Endometrium (tissue), 2 donors: ENCODE measurements at regions not wholly inside any gene's neighbourhood (a gene's known extent, or its start where the extent isn't known, plus 50 kb on each side); places are given as distances from the start of the nearest gene placed in this dataset.
"Not testable (repeated sequence)": the region's sequence is repeated elsewhere in the genome, so short reads cannot be mapped to it uniquely, and the experiment has no call there.

Experiments
- FAIRE-seq: peaks from 2 replicates; lab custom pipeline; 2012; peaks lifted over from hg19 to GRCh38; lab: Jason Lieb, UNC
- donor health status: control.
- donor health status: control.

DNA sequence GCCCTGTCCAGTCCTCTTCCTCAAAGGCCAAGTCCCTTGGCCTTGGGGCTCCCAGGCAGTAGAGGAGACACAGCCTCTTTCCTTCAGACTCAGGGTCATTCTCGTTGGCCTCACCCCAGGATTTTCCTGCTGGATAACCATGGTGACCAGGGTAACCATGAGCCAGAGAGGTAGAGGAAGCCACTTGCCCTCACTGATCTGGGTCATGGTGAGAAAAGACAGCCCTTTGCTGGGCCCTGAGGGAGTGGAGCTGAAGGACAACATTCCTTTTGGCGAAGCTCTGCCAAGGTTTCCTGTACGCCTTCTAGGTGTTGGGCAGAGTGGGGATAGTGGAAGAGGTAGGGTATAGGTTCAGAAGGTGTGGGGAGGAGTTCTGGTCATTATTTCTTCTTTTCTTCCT is 53.1 kb upstream of the WNT4 start:
- FAIRE-seq, result no peak

DNA sequence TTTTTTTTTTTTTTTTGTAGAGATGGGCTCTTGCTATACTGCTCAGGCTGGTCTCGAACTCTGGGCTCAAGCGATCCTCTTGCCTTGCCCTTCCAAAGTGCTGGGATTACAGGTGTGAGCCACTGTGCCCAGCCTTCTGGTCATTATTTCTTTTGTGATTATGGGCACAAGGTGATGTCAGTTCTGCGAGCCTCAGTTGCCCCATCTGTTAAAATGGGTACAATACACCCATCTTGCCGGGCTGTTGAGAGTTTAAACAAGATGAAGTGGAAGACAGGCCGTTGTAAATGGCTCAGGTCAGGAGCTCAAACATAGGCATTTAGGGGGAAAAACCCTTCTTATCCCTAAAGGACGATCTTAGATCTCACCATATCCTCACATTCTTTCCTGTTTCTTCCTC is 53.7 kb upstream of the WNT4 start:
- FAIRE-seq, result no peak

DNA sequence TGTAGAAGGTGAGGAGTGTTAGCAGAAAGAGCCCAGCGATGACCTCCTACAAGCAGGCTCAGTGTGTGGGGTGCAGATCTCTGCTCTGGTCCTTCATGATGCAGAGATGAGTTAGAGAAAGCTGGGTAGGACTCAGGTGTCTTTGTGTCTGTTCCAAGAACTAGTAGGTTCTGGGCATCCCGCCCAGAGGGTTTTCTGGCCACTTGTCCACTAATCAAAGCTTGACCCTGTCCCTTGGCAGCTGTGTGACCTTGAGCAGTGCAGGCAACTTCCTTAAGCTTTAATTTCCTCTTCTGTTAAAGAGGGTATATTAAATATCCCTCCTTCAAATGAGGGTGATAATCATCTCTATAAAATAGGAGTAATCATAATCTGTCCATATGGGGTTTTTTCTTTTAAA is 54.7 kb upstream of the WNT4 start:
- FAIRE-seq, result no peak

DNA sequence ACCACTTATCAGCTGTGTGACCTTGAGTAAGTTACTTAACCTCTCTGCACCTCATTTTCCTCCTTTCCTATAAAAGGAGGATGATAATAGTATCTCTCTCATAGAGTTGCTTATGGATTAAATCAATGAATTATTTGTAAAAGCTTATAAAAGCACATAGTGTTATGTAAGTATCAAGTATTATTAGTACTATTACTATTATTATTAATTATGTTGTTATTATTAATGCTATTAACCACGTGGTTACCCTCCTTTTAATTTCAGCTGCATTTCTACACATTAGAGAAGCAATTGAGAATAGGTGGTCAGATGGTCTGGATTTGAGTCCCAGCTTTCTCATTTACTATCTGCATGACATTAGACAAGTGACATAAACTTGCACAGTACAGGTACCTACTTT is 58.1 kb upstream of the WNT4 start:
- no peak for FAIRE-seq

DNA sequence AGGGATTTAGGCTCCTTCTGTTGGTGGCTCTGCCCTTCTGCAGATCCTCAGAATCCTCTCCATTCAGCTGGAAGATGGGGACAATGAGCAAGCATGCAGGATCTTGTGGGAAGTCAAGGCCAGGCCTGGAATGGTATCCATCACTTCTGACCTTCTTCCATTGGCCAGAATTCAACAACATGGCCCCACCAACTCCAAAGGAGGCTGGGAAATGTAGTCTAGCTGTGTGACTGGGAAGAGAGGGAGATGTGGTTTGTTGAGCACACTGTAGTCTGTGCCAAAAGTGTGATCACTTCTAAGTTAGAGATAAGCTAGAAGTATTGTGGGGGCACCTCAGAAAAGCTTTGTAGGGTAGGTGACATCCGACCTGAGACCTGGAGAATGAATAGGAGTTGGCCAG is 60.4 kb upstream of the WNT4 start:
- no peak for FAIRE-seq

DNA sequence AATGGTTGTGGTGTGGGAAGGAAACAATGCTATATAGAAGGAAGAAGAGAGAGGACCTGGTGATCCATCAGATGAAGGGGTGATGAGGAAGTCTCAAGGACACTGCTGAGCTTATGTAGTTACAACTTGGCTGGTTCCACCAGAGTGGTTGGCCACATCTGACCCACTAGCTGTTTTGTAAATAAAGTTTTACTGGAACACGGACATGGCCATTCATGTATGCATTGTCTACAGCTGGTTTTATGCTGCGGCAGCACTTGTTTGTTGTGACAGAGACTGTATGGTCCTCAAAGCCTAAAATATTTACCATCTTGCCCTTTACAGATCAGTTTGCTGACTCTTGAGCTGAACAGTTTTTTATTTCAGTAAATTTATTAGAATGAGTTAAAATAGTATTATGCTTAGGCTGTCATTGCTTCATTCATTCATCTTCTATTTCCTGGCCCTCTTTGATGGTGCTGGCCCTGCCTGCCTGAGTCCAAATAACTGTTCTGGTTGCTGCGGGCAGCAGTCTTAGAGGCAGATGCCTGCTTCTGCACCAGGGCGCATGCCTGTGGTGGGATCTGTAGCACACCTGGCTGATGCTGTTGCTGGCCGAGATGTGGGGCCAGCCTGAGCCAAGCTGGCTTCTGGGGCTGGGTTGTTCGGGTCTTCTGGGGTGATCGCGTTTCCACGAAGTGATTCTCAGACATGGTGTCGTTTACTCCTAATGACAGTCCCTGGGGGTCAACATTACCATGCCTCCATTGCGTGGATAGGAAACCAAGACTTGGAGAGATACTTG is 61.4 kb upstream of the WNT4 start:
- no peak for FAIRE-seq

DNA sequence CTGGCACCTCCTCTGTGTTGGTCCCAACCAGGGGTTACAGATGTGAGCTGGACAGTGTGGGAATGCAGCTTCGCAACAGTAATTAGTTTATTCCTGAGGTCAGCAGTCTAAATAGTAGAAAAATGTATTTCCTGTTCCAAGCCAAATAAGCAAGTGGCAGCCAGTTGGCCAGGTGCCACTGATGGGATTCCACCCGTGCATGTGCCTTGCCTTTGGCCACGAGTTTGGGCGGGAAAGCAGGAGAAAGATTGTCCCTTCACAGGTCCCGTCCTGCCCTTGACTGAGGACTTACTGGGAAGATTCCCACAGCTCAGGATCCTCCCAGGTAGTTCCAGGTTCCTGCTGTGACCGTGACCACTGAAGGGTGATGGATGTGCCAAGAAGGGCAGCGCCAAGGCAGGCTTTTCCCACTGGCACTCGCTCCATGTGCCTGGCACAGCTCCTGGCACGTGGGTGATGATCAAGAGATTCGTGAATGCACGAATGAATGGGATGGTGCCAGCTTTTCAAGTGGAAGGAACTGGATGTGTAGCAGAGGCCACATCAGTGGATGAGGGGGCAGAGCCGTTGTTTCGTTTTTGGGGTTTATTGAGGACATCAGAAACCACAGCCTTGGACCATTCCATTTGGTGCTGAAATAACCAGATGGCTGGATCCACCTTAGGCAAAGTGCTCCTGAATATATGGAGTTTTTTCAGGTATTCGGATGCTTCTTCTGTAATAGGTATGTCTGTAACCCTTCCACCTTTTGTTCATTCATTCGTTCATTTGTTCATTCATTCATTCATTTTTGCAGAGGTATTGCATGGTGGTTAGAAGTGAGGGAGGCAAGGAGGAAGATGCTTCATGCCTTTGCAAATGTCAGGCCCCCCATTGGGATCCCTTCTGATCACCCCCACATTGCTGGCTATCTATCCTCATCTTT is 62.4 kb upstream of the WNT4 start:
- no peak for FAIRE-seq

DNA sequence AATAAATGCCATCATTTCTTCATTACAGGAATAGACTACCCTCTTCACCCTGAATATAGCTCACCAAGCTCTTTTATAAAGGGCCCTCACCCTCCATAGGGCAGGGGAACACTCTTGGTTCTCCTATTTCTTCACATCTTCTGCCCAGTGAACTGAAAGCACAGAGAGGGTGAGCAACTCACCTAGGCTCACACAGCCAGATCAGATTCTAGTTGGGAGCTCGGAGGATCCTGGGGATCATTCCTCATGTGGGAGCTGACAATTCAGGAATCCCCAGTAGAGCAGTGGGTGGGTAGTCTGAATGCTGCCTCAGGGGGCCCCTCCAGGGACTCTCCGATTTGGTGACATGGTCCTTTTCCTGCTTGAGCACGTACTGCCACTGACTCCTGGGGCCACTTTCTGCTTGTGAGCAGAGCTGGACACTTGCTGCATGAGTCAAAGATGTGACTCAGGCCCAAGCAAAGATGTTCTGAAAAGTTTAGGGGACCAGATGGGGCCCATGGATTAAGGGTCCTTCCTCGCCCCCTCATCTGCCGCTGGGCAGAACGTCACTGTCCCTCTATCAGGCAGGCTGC is 63.7 kb upstream of the WNT4 start:
- FAIRE-seq, result no peak

DNA sequence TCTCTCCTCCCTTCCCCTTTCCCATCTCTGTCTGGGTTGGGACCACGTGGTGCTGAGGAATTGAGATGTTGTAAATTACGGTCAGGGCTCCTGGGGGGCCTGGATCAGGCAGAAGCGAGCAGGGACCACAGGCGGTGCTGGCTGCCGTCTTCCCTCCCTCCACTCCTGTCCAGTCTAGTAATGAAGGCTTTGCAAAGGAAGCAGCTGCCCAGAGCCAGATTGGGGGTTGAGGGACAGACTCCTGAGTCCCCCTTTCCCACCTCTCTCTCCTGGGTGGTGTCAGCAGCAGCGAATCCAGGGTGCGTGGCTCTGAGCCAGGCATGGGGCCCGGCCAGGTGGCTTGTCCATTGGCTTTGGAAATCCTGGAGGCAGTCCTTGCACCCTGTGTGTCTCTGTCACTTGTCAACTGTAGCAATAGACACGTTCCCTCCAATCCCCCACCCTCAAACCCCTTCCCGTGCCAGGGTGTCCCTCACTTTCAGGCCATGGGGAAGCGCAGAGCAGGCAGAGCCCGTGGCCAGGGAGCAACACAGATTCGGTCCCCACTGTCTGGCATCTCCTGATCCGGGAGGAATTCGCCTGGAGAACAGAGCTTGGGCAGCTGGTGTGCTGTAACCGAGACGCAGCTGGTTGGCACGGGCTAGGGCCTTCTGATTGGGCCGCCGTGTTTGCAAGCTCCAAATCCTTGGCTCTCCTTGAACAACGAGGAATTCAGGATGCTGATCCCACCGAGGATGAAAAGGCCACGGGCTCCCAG is 64.8 kb upstream of the WNT4 start:
- no peak for FAIRE-seq

DNA sequence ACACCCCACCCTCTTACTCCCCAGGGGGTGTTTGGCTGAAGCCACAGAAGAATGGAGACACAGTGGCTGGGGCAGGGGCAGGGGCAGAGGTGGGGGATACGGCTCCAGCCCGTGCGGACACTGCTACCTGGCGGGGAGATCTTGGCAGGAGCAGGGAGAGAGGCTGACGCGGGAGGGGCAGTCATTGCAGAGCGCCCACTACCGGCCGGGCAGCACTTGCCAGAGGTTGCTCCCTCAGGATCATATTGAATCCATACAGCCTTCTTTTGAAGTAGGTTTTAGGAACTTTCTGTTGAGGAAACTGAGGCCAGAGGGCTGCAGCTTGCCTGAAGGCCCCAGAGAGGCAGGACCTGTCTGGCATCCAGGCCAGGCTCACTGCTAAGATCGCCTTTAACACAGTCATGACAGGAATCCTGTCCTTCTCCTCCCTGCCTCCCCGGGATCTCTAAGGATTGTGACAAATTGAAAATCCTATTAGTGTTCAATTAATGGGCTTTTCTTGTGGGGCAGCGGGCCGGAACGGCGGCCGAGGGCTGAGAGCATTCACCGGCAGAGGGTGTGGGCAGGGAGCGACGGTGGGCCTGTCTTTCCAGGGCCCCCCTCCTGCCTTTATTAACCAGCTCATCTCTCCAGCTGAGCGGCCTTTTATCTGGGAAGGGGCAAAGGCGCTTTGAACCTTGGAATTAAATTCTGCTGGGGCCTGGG is 65.5 kb upstream of the WNT4 start:
- no peak for FAIRE-seq

DNA sequence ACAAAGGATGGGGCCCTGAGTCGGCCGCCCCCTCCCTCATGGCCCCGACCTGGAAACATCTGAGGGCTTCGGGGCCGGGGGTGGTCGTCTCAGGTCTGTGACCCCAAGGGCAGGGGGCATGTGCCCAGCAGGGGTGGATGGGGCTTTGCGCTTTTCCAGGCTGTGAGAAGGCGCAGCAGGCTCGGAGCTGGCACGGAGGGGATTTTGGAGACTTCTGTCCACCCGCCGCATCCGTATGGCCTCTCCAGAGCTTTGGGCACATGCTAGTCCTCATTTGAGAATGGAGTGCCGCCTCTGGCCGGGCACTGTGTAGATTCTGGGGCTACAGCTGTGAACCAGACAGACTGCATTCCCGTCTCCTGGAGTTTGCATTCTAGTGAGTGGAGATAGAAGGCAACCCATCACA is 66.1 kb upstream of the WNT4 start:
- no peak for FAIRE-seq

DNA sequence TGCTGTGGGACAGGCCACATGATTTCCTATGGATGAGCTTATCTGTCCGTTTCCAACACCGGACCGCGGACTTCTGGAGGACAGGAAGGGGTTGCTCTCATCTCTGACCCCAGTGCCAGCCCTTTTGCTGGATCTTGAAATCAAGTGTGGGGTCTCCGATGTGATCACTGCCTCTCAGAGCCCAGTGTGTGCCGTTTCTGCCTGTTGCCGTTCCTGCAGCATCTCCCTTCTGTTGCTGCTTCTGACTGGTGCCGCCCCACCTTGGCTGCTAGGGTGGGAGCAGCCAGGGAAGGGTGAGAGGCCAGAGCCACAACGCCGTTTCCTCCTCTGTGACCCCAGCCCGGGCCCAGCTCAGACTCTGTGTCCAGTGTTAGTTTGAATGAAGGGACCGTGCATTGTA is 67.3 kb upstream of the WNT4 start:
- no peak for FAIRE-seq

DNA sequence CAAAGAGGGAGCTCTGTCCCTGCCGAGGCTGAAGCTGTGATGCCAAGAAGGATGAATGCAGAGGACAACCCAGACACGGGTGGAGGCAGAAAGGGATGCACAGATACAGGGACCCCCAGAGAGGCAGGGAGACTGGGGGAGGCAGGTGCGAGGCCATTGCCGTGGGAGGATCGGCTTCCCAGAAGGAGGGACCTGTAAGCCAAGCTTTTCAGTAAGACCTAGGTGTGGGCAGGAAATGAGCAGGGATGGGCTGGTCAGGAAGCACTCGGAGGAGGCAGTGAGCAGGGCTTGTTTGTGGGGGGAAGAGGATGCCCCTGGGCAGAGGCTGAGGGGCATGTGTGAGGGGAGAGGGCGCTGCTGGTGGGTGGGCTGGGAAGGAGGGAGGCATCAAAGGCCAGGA is 67.7 kb upstream of the WNT4 start:
- no peak for FAIRE-seq

DNA sequence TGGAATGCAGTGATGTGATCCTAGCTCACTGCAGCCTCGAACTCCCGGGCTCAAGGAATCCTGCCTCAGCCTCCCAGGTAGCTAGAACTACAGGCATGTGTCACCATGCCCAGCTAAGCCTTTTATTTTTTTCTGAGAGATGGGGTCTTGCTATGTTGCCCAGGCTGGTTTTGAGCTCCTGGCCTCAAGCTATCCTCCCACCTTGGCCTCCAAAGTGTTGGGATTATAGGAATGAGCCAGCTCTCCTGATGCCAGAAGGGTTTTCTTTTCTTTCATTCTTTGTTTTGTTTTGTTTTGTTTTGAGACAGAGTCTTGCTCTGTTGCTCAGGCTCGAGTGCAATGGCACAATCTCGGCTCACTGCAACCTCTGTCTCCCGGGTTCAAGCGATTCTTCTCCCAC is 68.6 kb upstream of the WNT4 start:
- not testable (repeated sequence) for FAIRE-seq

DNA sequence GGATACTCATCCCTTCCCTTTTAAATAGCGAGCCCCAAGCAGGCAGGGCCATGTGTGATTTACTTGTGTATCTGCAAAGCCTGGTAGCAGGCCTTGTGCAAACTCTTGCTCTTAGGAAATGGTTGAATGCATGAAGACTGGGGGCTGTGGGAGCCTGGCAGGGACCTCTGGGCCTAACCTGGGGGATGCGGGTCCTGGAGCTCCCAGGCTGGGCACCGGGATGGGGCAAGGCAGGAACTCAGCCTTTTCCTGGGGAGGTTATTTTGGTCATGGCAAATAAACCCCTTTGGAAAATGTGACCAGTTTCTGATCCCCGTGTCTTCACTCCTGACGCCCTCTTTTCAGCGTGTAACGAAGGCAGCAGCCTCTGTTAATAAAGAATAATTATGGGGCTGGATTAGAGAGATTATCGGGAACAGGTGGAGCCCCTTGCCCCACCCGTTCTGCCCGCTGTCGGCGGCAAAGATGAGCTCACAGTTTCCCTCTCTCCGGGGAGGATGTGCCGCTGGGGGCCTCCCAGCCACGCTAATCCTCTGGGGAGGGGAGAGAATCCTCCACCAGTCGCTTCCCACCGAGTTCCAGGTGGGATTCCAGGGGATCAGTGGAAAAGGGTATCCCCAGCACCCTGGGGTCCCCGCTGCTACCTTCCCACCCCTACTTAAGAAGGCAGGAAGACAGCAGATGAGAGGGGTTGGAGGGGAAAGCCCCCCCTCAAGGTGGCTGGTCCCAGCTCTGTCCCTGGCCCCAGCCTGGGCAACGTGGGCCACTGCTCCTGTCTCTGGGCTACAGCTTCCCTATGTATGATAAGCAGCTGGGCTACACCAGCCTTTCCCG is 69.7 kb upstream of the WNT4 start:
- no peak for FAIRE-seq

DNA sequence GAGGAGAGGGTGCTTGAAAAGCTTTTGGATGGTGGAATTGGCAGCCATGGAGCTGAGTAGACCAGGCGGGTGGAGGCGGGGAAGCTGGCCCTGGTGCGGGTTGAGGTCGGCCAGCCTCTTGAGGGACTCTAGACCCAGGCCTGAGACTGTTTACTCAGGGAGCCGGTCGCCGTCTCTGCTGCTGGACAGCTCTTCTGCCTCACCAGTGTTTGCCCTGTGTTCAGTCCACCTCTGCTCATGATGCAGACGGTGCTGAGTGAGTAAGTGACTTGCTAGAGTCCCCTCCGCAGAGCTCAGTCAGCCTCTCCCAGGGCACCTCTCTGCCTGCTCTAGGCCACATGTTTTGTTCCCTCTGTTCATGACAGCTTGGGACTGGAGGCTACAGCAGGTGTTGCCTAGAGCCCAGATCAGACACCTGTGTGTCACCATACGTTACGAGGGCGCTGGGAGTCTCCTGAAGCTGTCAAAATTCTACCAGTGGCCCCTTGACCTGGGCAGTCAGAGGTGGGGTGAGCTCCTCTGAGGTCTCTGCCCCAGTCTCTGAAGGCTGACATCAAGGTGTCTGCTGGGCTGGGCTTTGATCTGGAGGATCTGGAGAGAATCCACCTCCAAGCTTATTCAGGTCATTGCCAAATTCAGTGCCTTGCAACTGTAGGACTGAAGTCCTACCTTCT is 73.5 kb upstream of the WNT4 start:
- no peak for FAIRE-seq

DNA sequence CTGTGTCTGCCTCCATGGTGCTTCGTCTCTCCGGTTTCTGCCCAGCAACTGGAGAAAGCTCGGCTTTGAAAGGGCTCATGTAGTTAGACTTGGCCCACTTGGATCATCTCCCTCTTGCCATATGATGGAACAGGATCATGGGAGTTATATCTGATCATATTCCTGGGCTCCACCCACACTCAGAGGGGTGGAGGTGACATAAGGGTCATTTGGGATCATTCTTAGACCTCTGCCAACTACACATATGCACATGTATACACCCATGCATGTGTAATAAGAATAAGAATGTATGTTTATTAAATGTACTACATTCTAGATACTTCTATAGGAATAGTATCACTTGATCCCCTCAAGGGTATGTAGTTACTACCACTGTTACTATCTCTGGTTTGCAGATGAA is 74.1 kb upstream of the WNT4 start:
- FAIRE-seq, result no peak

DNA sequence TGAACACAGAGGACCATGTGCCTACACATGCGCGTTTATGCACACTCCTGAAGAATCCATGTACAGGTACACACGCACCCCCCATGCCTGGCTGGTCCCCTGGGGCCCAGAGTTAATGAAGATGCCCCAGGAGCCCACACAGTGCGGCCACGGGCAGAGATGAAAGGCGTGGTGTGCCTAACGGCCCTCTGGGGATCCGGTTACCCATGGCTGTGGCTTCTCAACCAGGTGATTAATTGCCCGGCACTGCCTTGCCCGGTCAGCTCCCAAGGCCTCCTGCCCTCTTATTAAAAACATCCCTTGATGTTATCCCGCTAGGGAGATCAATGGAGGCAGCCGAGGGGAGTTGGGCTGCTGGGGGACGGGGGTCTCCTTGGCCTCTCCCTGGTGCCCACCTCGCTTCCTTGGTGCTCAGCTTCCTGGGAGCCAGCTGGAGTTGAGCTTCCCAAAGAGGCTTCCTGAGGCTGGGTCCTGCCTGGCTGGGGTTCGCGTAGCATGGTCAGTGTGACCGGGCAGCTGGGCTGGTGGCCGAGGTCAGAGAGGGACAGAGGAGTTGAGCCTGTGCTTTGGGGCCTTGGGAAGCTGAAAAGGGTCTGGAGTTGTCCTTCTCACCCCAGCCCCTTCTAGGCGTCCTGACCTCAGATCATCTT is 75.0 kb upstream of the WNT4 start:
- no peak for FAIRE-seq

DNA sequence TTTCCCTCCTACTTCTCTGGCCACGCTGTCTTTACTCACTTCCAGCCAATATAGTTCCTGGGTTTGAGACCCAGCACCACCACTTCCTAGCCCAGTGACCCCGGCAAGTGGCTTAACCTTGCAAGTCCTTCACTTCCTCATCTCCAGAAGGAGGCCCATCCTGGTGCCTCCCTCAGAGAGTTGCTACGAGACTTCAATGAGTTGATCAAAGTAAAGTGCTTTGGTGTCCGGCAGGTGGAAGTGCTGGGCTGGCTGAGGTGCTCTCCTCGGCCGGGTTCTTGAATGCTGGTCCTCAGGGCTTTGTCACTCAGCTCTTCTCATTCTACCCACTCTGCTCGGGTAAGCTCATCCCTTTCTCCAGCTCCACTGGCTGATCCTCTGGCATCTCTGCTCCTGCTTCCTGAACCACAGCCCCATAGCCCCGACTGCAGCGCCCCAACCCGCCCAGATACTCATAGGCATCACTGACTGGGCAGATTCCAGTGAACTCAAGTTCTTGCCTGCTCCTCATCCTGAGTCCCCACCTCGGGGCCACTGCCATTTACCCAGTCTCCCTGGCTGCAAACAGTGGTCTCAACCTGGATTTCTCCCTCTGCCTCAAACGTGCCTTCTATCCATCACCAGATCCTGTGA is 75.8 kb upstream of the WNT4 start:
- no peak for FAIRE-seq
